HL-60 (cell line): ENCODE measurements at regions not wholly inside any gene's neighbourhood (a gene's known extent, or its start where the extent isn't known, plus 50 kb on each side); places are given as distances from the start of the nearest gene placed in this dataset.

Experiments
- CTCF ChIP-seq: IDR thresholded peaks from one replicate; pipeline ENCODE4 v1.5.1; 2011; ENCODE audit warnings: low read length, control low read depth, inconsistent platforms; ENCODE audit not compliant: insufficient read depth
- GABPA ChIP-seq: IDR thresholded peaks from 2 replicates; pipeline ENCODE4 v1.6.1; 2012; ENCODE audit warnings: low read depth
- POLR2AphosphoS5 ChIP-seq: IDR thresholded peaks from 2 replicates; pipeline ENCODE4 v1.6.1; 2012; ENCODE audit warnings: low read depth
- TF ChIP-seq, protein P1 (sequence below): IDR thresholded peaks from 2 replicates; pipeline ENCODE4 v1.6.1; 2012; ENCODE audit warnings: low read depth; ENCODE audit not compliant: insufficient replicate concordance

DNA sequence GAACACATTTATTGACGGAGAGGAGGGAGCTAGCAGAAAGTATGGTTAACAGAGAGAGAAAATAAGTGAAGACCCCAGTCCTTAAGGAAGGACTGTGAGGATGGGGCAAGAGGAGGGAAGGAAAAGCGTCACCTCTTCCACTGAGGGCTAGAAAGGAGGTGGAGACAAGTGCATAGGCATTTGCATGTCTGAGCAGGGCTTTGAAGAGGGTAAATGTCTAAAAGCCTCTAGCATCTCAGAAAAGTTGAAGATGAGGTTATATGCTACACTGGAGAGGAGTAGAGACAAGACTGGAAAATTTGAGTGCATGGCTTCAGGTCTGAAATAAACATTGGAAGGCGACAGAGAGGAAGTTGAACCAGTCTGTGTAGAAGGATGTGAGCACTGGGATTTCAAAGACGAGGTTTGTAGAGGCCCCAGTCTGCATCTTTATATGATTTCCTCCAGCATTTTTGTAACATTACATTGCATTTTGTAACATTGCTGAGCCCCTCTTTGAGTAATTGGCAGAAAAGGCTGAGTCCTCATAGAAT, 98.5 kb upstream of the IFNG-AS1 start:
- TF ChIP-seq CTCF, result no peak
- TF ChIP-seq POLR2AphosphoS5, result no peak
- TF ChIP-seq, protein P1, sequence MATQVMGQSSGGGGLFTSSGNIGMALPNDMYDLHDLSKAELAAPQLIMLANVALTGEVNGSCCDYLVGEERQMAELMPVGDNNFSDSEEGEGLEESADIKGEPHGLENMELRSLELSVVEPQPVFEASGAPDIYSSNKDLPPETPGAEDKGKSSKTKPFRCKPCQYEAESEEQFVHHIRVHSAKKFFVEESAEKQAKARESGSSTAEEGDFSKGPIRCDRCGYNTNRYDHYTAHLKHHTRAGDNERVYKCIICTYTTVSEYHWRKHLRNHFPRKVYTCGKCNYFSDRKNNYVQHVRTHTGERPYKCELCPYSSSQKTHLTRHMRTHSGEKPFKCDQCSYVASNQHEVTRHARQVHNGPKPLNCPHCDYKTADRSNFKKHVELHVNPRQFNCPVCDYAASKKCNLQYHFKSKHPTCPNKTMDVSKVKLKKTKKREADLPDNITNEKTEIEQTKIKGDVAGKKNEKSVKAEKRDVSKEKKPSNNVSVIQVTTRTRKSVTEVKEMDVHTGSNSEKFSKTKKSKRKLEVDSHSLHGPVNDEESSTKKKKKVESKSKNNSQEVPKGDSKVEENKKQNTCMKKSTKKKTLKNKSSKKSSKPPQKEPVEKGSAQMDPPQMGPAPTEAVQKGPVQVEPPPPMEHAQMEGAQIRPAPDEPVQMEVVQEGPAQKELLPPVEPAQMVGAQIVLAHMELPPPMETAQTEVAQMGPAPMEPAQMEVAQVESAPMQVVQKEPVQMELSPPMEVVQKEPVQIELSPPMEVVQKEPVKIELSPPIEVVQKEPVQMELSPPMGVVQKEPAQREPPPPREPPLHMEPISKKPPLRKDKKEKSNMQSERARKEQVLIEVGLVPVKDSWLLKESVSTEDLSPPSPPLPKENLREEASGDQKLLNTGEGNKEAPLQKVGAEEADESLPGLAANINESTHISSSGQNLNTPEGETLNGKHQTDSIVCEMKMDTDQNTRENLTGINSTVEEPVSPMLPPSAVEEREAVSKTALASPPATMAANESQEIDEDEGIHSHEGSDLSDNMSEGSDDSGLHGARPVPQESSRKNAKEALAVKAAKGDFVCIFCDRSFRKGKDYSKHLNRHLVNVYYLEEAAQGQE, result no peak
- no peak for TF ChIP-seq GABPA
